Thyroid gland (tissue), 4 donors: ENCODE measurements at regions not wholly inside any gene's neighbourhood (a gene's known extent, or its start where the extent isn't known, plus 50 kb on each side); places are given as distances from the start of the nearest gene placed in this dataset.
"Not testable (repeated sequence)": the region's sequence is repeated elsewhere in the genome, so short reads cannot be mapped to it uniquely, and the experiment has no call there.

Experiments used
- DNase-seq, 2 donors: peaks; one replicate each; pipeline ENCODE4 v3.0.0-alpha.2; 2019
- H3K27ac ChIP-seq, 3 donors: fragments of 200-600 bp; sonication (generic); 1 replicate in 2 of 3; 2 replicates in 1 of 3; pipeline ENCODE4 v1.5.1; 2016 to 2019; ENCODE audit warnings: mild to moderate bottlenecking in 1 of 3, moderate library complexity in 1 of 3
- H3K27me3 ChIP-seq: fragments of 200-600 bp; sonication (generic); one replicate; pipeline ENCODE4 v1.5.1; 2019
- H3K36me3 ChIP-seq, 2 donors: fragments of 200-600 bp; sonication (generic); one replicate each; pipeline ENCODE4 v1.5.1; 2016 to 2019
- H3K4me1 ChIP-seq, 2 donors: fragments of 200-600 bp; sonication (generic); one replicate each; pipeline ENCODE4 v1.5.1; 2017 to 2019
- H3K4me3 ChIP-seq, 3 donors: fragments of 200-600 bp; sonication (generic); replicated peaks in 1 of 3; 1 replicate in 2 of 3; 2 replicates in 1 of 3; pipeline ENCODE4 v1.5.1; 2016; ENCODE audit warnings: mild to moderate bottlenecking in 1 of 3
- H3K9me3 ChIP-seq: fragments of 200-600 bp; sonication (generic); one replicate; pipeline ENCODE4 v1.5.1; 2017
- CTCF ChIP-seq, 6 experiments: fragments of 200-600 bp in 3 of 6; fragments of 450-650 bp in 3 of 6; sonication (generic) in 3 of 6; IDR thresholded peaks; one replicate each; pipeline ENCODE4 v1.5.1; 2016 to 2019; ENCODE audit warnings: antibody characterized with exemption in 6 of 6, mild to moderate bottlenecking in 2 of 6, inconsistent platforms in 1 of 6, moderate library complexity in 1 of 6
- POLR2A ChIP-seq, 2 donors: fragments of 450-650 bp; IDR thresholded peaks; one replicate each; pipeline ENCODE4 v1.6.1; 2017; ENCODE audit warnings: antibody characterized with exemption in 2 of 2, mild to moderate bottlenecking in 2 of 2, moderate library complexity in 1 of 2
- WGBS, 2 donors: methylation state at CpG; one replicate each; pipeline ENCODE4 v1.1.5; 2017; 5-methylcytosine and 5-hydroxymethylcytosine counted together
- intact Hi-C: fragments of 100-400 bp; cut with DNase I; formaldehyde crosslinking; loops from one replicate; pipeline ENCODE4 v1.15.1; 2023

- H3K4me1 ChIP-seq, result no peaks in the 10 kb centered on the region
- H3K36me3 ChIP-seq, result no peaks in the 10 kb centered on the region
- 85 to 94% methylated on average over 6 of the region's 6 CpGs for WGBS, 2 donors
- H3K27me3 ChIP-seq, result no peaks in the 10 kb centered on the region
- no peaks in the 10 kb centered on the region for H3K9me3 ChIP-seq
- TF ChIP-seq POLR2A (IDR thresholded peaks at IDR 0.05), result no peak
- no peak for TF ChIP-seq CTCF (IDR thresholded peaks at IDR 0.05)
- H3K4me3 ChIP-seq, result no peak overlapping the region
- DNase-seq, result no peak
- intact Hi-C loops, result no loop called here
- H3K27ac ChIP-seq, result no peak overlapping the region
Measured at GRCh38 chr9:135173066-135173465, 85.6 kb downstream of the OLFM1 start.

GRCh38 chr9:135174248-135174647 lies 86.8 kb downstream of the OLFM1 start:
- Histone ChIP-seq H3K9me3 (no peaks in the 10 kb centered on the region), H3K27ac (no peak overlapping the region), H3K27me3 (no peaks in the 10 kb centered on the region), H3K4me1 (no peaks in the 10 kb centered on the region), H3K4me3 (no peak overlapping the region), H3K36me3 (no peaks in the 10 kb centered on the region)
- WGBS, 2 donors, result 49 to 60% methylated on average over 3 of the region's 6 CpGs
- TF ChIP-seq CTCF (IDR thresholded peaks at IDR 0.05), result no peak
- TF ChIP-seq POLR2A (IDR thresholded peaks at IDR 0.05), result no peak
- intact Hi-C loops, result no loop called here
- no peak for DNase-seq

- WGBS, 2 donors, result 81 to 90% methylated on average over 11 of the region's 11 CpGs
- no peaks in the 10 kb centered on the region for H3K36me3 ChIP-seq
- no peak for DNase-seq
- TF ChIP-seq CTCF (IDR thresholded peaks at IDR 0.05) (no peak), POLR2A (IDR thresholded peaks at IDR 0.05) (no peak)
- no peak overlapping the region for H3K27ac ChIP-seq
- H3K4me3 ChIP-seq, result no peak overlapping the region
- H3K4me1 ChIP-seq, result no peaks in the 10 kb centered on the region
- H3K9me3 ChIP-seq, result no peaks in the 10 kb centered on the region
- no peaks in the 10 kb centered on the region for H3K27me3 ChIP-seq
- intact Hi-C loops, result no loop called here
Measured at GRCh38 chr9:135174981-135175380, 87.5 kb downstream of the OLFM1 start.

- Histone ChIP-seq H3K36me3 (no peaks in the 10 kb centered on the region), H3K27me3 (no peaks in the 10 kb centered on the region), H3K4me1 (peaks cover 0 to 2% of the 10 kb centered on the region in 2 donors), H3K27ac (no peak overlapping the region), H3K4me3 (no peak overlapping the region), H3K9me3 (no peaks in the 10 kb centered on the region)
- intact Hi-C loops, result no loop called here
- WGBS, 2 donors, result 83 to 87% methylated on average over 17 of the region's 20 CpGs
- no peak for TF ChIP-seq CTCF (IDR thresholded peaks at IDR 0.05)
- no peak for TF ChIP-seq POLR2A (IDR thresholded peaks at IDR 0.05)
- no peak for DNase-seq
Measured at GRCh38 chr9:135176284-135176683, 88.8 kb downstream of the OLFM1 start.

GRCh38 chr9:135177562-135177961 lies 90.1 kb downstream of the OLFM1 start:
- DNase-seq, H3K4me3 ChIP-seq, H3K27me3 ChIP-seq, H3K36me3 ChIP-seq, intact Hi-C loops, H3K27ac ChIP-seq, H3K9me3 ChIP-seq: not testable (repeated sequence)
- H3K4me1 ChIP-seq, result peaks cover 0 to 11% of the 10 kb centered on the region in 2 donors
- WGBS, 2 donors, result 70 to 72% methylated on average over 2 of the region's 2 CpGs

- no peaks in the 10 kb centered on the region for H3K27me3 ChIP-seq
- H3K36me3 ChIP-seq, result no peaks in the 10 kb centered on the region
- peaks cover 0 to 11% of the 10 kb centered on the region in 2 donors for H3K4me1 ChIP-seq
- TF ChIP-seq CTCF (IDR thresholded peaks at IDR 0.05) (no peak), POLR2A (IDR thresholded peaks at IDR 0.05) (no peak)
- 83 to 88% methylated on average over 8 to 10 of the region's 10 CpGs for WGBS, 2 donors
- DNase-seq, result no peak
- H3K27ac ChIP-seq, result no peak overlapping the region
- H3K9me3 ChIP-seq, result no peaks in the 10 kb centered on the region
- intact Hi-C loops, result no loop called here
- H3K4me3 ChIP-seq, result no peak overlapping the region
Measured at GRCh38 chr9:135178498-135178897, 91.0 kb downstream of the OLFM1 start.
